Stimulated activated memory B cell treated with anti-CD40 and anti-IgM and Interleukin-4, amounts not matched to agents 10 μg/mL and 1 μg/mL and 100 μg/mL, for 72 hours (primary cell): ENCODE measurements at regions not wholly inside any gene's neighbourhood (a gene's known extent, or its start where the extent isn't known, plus 50 kb on each side); places are given as distances from the start of the nearest gene placed in this dataset.

Experiments used
- ATAC-seq: fragments of 150-1000 bp; cut with Tn5 transposase; 2 replicates; pipeline ENCODE4 v1.10.0; 2021
- H3K27ac Mint-ChIP-seq: one replicate; pipeline ENCODE4 v1.8.0; 2022; ENCODE audit warnings: mild to moderate bottlenecking, mixed read lengths
- H3K27me3 Mint-ChIP-seq: one replicate; pipeline ENCODE4 v1.8.0; 2022; ENCODE audit warnings: mixed read lengths
- H3K36me3 Mint-ChIP-seq: one replicate; pipeline ENCODE4 v1.8.0; 2022; ENCODE audit warnings: mixed read lengths
- H3K4me1 Mint-ChIP-seq: one replicate; pipeline ENCODE4 v1.8.0; 2022; ENCODE audit warnings: mixed read lengths
- H3K4me3 Mint-ChIP-seq: one replicate; pipeline ENCODE4 v1.8.0; 2022; ENCODE audit warnings: mild to moderate bottlenecking, moderate library complexity, mixed read lengths
- H3K9me3 Mint-ChIP-seq: one replicate; pipeline ENCODE4 v1.8.0; 2022; ENCODE audit warnings: mixed read lengths

- H3K4me1 Mint-ChIP-seq: peaks cover 33% of the 10 kb centered on the region
- H3K27ac Mint-ChIP-seq: peak overlapping the region; percentile 54
- no peaks in the 10 kb centered on the region for H3K36me3 Mint-ChIP-seq
- H3K27me3 Mint-ChIP-seq: peaks cover 11% of the 10 kb centered on the region
- H3K4me3 Mint-ChIP-seq: peak overlapping the region; percentile 81
- H3K9me3 Mint-ChIP-seq: no peaks in the 10 kb centered on the region
- ATAC-seq: peak; percentile 90
Observed at GRCh38 chr6:108782179-108783041, 65.8 kb upstream of the ARMC2 start.

GRCh38 chr6:108785653-108786052 is 62.6 kb upstream of the ARMC2 start:
- Mint-ChIP-seq H3K27me3 (peaks cover 11% of the 10 kb centered on the region), H3K9me3 (peaks cover 6% of the 10 kb centered on the region), H3K4me1 (peaks cover 14% of the 10 kb centered on the region), H3K4me3 (no peak overlapping the region), H3K36me3 (no peaks in the 10 kb centered on the region), H3K27ac (no peak overlapping the region)
- ATAC-seq: no peak

- Mint-ChIP-seq H3K27ac (no peak overlapping the region), H3K4me3 (no peak overlapping the region), H3K27me3 (no peaks in the 10 kb centered on the region)
Observed at GRCh38 chr6:108788416-108788815, 59.8 kb upstream of the ARMC2 start.

GRCh38 chr6:108789475-108789874 is 58.7 kb upstream of the ARMC2 start:
- Mint-ChIP-seq H3K9me3 (peaks cover 6% of the 10 kb centered on the region), H3K27me3 (no peaks in the 10 kb centered on the region)

More at GRCh38 chr6:108788416-108788815, 59.8 kb upstream of the ARMC2 start:
- Mint-ChIP-seq H3K36me3 (no peaks in the 10 kb centered on the region), H3K4me1 (no peaks in the 10 kb centered on the region), H3K9me3 (peaks cover 6% of the 10 kb centered on the region)
- no peak for ATAC-seq

GRCh38 chr6:108791700-108792099 is 56.5 kb upstream of the ARMC2 start:
- no peak for ATAC-seq
- peaks cover 6% of the 10 kb centered on the region for H3K9me3 Mint-ChIP-seq
- H3K36me3 Mint-ChIP-seq: no peaks in the 10 kb centered on the region

More at GRCh38 chr6:108789475-108789874, 58.7 kb upstream of the ARMC2 start:
- Mint-ChIP-seq H3K4me3 (no peak overlapping the region), H3K36me3 (no peaks in the 10 kb centered on the region), H3K27ac (no peak overlapping the region), H3K4me1 (no peaks in the 10 kb centered on the region)
- ATAC-seq: no peak

GRCh38 chr6:108793516-108794251 is 54.5 kb upstream of the ARMC2 start:
- Mint-ChIP-seq H3K9me3 (peaks cover 5% of the 10 kb centered on the region), H3K4me1 (peaks cover 15% of the 10 kb centered on the region), H3K27ac (no peak overlapping the region), H3K27me3 (peaks cover 11% of the 10 kb centered on the region), H3K36me3 (no peaks in the 10 kb centered on the region), H3K4me3 (no peak overlapping the region)
- no peak for ATAC-seq

More at GRCh38 chr6:108791700-108792099, 56.5 kb upstream of the ARMC2 start:
- Mint-ChIP-seq H3K27ac (no peak overlapping the region), H3K4me1 (peaks cover 6% of the 10 kb centered on the region), H3K4me3 (no peak overlapping the region), H3K27me3 (no peaks in the 10 kb centered on the region)

- H3K27me3 Mint-ChIP-seq: peaks cover 15% of the 10 kb centered on the region
- peaks cover 17% of the 10 kb centered on the region for H3K4me1 Mint-ChIP-seq
Observed at GRCh38 chr6:108795122-108795521, 53.1 kb upstream of the ARMC2 start.

GRCh38 chr6:108795814-108796213 is 52.4 kb upstream of the ARMC2 start:
- Mint-ChIP-seq H3K4me3 (no peak overlapping the region), H3K36me3 (no peaks in the 10 kb centered on the region), H3K9me3 (no peaks in the 10 kb centered on the region), H3K27ac (no peak overlapping the region), H3K4me1 (peaks cover 17% of the 10 kb centered on the region), H3K27me3 (peaks cover 15% of the 10 kb centered on the region)
- peak; percentile 76 for ATAC-seq

More at GRCh38 chr6:108795122-108795521, 53.1 kb upstream of the ARMC2 start:
- H3K4me3 Mint-ChIP-seq: no peak overlapping the region
- H3K27ac Mint-ChIP-seq: peak overlapping the region; percentile 18
- no peak for ATAC-seq
- no peaks in the 10 kb centered on the region for H3K36me3 Mint-ChIP-seq
- no peaks in the 10 kb centered on the region for H3K9me3 Mint-ChIP-seq

- Mint-ChIP-seq H3K9me3 (no peaks in the 10 kb centered on the region), H3K36me3 (no peaks in the 10 kb centered on the region), H3K27me3 (peaks cover 15% of the 10 kb centered on the region), H3K27ac (no peak overlapping the region), H3K4me3 (no peak overlapping the region), H3K4me1 (peaks cover 17% of the 10 kb centered on the region)
- ATAC-seq: no peak
Observed at GRCh38 chr6:108796875-108797274, 51.3 kb upstream of the ARMC2 start.

GRCh38 chr6:108797951-108798669 is 50.1 kb upstream of the ARMC2 start:
- Mint-ChIP-seq H3K27ac (no peak overlapping the region), H3K4me3 (no peak overlapping the region), H3K4me1 (peaks cover 17% of the 10 kb centered on the region), H3K36me3 (no peaks in the 10 kb centered on the region), H3K9me3 (no peaks in the 10 kb centered on the region), H3K27me3 (peaks cover 15% of the 10 kb centered on the region)
- no peak for ATAC-seq
